ENCODE measurements at regions not wholly inside any gene's neighbourhood (a gene's known extent, or its start where the extent isn't known, plus 50 kb on each side); places are given as distances from the start of the nearest gene placed in this dataset.
A peak's percentile ranks its signal among the peaks of the same experiment; 100 is the strongest.

- no peak for TF ChIP-seq CTCF (IDR thresholded peaks at IDR 0.05; ENCODE audit: low read depth, low read length)
- no peak overlapping the region for H3K4me3 ChIP-seq (replicated peaks in 1 of 2; ENCODE audit: low read depth in 2 of 2, low read length in 2 of 2)
- no peak for DNase-seq (ENCODE audit: low read depth in 2 of 2)
Measured at GRCh38 chr9:121563881-121564460, 64.3 kb upstream of the GGTA1 start.

GRCh38 chr9:121564504-121565260, 65.0 kb upstream of the GGTA1 start:
- no peak overlapping the region for H3K4me3 ChIP-seq (replicated peaks in 1 of 2; ENCODE audit: low read depth in 2 of 2, low read length in 2 of 2)
- no peak for TF ChIP-seq CTCF (IDR thresholded peaks at IDR 0.05; ENCODE audit: low read depth, low read length)
- DNase-seq (ENCODE audit: low read depth in 2 of 2) = no peak

- DNase-seq (ENCODE audit: low read depth in 2 of 2) = peak; percentile 44 to 71
- no peak for TF ChIP-seq CTCF (IDR thresholded peaks at IDR 0.05; ENCODE audit: low read depth, low read length)
- H3K4me3 ChIP-seq (replicated peaks in 1 of 2; ENCODE audit: low read depth in 2 of 2, low read length in 2 of 2) = peak overlapping the region; percentile 12 to 21
Measured at GRCh38 chr9:121566481-121567465, 67.1 kb upstream of the GGTA1 start.

- peak overlapping the region in 1 of 2 donors; percentile 21 for H3K4me3 ChIP-seq (replicated peaks in 1 of 2; ENCODE audit: low read depth in 2 of 2, low read length in 2 of 2)
- no peak for TF ChIP-seq CTCF (IDR thresholded peaks at IDR 0.05; ENCODE audit: low read depth, low read length)
- no peak for DNase-seq (ENCODE audit: low read depth in 2 of 2)
Measured at GRCh38 chr9:121567500-121568342, 68.1 kb upstream of the GGTA1 start.

GRCh38 chr9:121568343-121569265, 69.0 kb upstream of the GGTA1 start:
- no peak for TF ChIP-seq CTCF (IDR thresholded peaks at IDR 0.05; ENCODE audit: low read depth, low read length)
- peak in 1 of 2 donors; percentile 24 for DNase-seq (ENCODE audit: low read depth in 2 of 2)
- no peak overlapping the region for H3K4me3 ChIP-seq (replicated peaks in 1 of 2; ENCODE audit: low read depth in 2 of 2, low read length in 2 of 2)

Measured in cardiac fibroblast (primary cell).